RPMI7951 (cell line): ENCODE measurements at regions not wholly inside any gene's neighbourhood (a gene's known extent, or its start where the extent isn't known, plus 50 kb on each side); places are given as distances from the start of the nearest gene placed in this dataset.

ENCODE experiments used
- DNase-seq: peaks from one replicate; pipeline ENCODE4 v3.0.0-alpha.2; 2012; ENCODE audit warnings: low read depth

DNA sequence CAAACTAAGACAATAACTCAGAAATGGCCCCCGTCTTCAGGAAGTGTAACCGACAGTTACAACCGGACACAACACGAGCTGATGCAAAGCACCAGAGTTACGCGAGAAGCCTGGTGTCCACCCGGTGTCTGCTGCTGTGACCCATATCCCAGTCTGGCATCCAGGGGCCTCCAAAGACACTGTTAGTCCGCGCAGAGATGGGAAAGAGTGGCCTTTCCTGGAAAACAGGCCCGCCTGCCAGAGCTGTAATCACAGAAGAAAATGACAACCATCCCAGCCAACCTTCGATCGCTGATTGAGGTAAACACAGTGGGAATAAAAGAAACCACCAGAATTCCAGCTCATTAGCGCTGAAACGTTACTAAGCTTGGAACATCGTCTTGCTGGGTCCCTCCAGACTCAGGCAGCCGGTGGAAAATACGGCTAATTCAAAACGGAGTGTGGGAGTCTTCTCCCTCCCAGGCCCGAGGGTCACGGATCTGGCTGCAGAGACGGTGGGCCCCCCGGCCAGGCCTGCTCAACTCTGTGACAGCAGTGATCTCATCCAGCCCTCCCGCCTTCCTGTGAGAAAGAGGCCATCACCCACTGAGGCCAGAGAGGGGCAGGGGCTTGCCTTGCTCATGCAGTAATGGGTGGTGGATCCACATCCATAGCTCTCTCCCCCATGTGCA is 273.9 kb upstream of the RTL1 start:
- no peak for DNase-seq

- no peak for DNase-seq
Measured at GRCh38 chr14:101178184-101179072, 274.9 kb upstream of the RTL1 start.

DNA sequence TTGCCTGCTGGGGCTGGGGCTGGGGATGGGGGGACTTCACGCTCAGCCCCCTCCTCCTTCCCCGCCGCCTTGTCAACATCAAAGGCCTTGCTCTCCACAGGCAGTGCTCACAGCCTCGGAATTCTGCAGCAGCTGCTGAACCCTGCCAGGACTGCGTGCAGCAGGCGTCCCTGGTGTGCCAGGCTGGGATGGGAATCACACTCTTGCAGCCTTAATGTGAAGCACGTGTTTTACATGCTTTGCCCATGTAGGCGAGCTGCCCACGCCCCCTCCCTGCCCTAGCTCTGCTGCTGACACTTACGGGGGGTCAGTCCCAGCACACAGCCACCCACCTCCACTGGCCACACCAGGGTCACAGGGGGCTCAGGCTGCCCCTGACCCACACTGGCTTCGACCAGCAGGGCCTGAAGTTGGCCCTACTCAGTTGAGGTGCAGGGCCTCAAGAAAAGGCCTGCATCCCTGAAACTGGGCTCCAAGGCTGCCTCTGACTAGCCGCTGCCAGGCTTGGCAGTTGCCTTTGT is 276.2 kb upstream of the RTL1 start:
- DNase-seq = no peak

- DNase-seq = no peak
Measured at GRCh38 chr14:101181446-101182313, 278.2 kb upstream of the RTL1 start.

DNA sequence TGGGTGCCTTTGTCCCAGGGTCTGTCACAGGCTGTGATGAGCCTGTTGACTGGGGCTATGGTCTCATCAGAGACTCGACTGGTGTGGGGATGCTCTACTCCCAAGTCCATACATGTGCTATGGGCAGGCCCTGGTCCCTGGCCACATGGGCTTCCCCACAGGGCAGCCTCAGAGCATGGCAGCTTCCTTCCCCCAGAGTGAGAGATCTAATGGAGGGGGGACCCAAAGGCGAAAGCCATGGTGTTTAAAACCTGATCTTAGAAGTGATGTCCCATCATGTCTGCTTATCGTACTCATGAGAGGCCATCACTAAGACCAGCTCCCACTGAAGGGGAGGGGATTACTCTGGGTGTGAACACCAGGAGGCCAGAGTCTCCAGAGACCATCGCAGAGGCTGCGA is 279.0 kb upstream of the RTL1 start:
- no peak for DNase-seq

DNA sequence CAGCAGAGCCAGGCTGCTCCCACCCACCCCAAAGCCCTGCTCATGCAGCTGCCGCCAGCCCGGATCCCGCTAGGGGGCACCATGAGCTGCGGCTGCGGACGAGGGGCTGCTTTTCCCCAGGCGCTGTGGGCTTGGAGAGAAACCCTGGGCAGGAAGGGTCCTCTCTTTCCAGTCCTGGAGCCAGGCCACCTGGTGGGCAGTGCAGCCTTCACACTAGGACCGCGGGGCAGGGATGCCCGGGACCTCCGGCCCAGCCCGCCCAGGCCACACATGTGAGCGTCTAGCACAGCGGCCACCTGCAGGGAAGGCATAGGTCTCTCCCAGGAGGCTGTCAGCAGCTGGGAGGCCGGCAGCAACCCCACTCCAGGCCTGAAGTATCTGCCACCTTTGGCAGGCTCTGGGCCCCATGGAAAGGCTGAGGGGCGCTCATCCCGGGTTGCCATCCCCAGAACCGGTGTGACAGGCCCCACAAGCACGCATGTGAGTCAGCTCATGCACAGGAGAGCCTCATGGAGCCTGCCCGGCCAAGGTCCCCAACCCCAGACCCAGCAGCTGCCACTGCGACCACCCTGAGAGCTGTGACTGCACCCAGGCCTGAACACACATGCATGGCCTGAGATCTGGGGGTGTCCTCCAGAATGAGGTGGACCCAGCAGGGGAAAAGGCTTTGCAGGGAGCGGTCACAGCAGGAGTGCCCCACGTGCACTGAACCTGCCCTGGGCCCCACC is 280.0 kb upstream of the RTL1 start:
- no peak for DNase-seq

DNA sequence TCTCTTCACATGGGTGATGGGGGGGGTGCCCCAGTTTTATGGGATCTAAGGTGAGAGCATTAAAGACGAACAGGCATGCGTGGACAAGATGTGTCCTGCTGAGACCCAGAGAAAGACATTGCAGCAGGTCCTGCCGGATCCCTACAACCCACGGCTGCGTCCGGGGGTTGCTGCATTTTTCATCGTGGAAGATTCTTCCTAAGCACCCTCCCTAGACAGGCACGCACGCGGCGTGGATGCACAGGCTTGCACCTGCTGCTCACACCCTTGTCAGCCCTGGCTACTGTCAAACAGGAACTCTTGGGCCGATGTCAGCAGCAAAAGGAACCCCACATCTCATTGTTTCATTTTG is 280.6 kb upstream of the RTL1 start:
- no peak for DNase-seq

DNA sequence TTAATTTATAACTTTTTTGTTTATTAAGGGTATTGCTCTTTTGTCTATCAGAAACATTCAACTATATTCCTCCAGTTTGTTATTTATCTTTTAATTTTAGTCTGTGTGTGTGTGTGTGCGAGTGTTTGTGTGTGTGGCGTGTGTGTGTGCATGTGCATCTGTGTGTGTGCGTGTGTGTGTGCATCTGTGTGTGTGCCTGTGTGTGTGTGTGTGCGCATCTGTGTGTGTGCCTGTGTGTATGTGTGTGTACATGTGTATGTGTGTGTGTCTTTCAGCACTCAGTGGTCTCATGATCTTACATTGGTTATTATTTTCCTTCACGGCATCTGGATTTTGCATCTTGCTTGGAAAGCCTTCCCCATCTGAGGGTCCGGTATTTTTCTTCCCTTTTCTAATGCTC is 281.1 kb upstream of the RTL1 start:
- DNase-seq = no peak

DNA sequence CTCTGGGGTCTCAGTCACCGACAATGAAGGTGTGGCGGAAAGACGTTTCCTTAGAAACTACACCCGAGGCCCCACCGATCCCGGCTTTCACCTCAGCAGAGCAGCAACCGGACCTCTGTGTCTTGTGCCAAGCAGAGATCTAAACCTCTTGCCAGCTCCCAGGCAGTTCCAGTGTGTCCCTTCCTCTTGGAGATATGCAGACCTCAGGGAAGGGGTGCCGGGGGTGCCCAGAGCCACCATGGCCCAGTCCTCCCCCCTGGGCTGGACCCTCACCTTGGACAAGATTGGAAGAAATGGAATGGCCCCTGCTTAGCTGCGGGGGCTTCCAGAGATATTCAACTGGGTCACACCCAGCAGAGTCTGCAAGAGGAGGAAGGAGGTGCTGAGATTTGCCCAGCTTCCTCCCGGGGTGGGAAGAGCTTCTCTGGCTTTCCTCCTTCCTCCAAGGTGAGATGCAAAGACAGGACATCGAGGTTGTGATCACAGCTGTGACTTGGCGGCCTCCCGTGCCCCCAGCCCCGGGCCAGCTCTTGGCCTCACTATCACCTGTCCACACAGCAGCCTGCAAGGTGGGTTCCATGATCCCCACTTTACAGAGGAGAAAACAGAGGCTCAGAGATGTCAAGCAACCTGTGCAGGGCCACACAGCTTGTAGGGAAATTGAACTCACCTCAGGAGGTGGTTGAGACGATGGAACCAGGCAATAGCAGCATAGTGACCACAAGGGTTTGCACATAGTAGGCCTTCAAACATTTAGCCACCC is 281.7 kb upstream of the RTL1 start:
- no peak for DNase-seq

DNA sequence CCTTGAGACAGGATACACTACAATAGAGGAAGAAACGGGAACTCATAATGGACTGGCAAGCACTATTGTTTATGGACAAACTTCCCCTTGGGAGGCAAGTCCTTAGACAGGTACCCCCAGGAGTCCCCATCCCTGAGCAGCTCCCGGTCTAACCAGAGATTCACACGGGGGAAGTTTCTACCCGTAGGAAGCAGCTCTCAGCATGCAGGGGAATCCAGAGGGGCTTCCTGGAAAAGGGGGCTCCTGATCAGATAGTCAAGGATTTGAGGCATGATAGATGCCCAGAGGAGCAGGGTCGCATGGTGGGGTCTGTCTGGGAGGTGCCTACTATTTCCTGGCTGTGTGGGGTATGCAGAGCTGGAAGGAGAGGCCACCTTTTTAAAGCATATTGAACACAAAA is 282.4 kb upstream of the RTL1 start:
- no peak for DNase-seq

GRCh38 chr14:101186544-101186943 is 283.0 kb upstream of the RTL1 start:
- DNase-seq = no peak

DNA sequence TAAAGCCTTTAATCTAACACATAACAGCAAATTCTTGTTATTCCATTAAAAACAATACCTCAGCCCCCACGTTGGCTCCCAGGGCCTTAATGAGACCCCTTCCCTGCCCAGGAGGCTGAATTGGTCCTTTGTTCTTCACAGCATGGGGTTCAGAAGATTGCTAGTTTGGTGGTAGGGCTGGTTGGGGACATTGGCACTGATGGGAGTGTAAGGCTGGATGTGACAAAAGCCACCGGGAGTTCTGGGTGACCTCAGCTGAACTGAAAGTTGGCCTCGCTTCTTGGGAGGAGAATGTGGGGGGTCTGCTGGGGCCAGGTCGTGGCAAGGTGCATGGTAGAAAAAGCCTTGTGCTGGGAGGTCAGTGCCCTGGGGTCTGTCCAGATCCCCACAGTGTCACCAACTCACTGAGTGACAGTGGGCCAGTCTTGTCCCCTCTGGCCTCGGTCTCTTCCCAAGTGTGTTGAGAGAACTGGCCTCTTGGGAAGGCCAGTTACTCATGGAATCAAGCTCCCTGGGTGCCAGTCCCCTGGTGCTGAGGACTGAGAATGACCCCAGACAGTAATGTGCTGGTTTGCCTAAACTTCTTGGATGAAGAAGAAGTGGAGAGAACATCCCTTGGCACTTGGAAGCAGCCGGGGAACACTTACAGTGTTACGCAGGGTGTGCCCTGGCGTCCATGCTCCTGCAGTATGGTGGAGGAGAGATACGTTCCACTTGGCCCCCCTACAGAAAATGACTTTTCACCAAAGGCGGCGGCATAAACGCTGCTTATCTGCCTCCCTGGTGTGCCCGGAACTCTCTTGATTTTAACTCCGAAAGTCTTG is 283.7 kb upstream of the RTL1 start:
- DNase-seq = no peak

DNA sequence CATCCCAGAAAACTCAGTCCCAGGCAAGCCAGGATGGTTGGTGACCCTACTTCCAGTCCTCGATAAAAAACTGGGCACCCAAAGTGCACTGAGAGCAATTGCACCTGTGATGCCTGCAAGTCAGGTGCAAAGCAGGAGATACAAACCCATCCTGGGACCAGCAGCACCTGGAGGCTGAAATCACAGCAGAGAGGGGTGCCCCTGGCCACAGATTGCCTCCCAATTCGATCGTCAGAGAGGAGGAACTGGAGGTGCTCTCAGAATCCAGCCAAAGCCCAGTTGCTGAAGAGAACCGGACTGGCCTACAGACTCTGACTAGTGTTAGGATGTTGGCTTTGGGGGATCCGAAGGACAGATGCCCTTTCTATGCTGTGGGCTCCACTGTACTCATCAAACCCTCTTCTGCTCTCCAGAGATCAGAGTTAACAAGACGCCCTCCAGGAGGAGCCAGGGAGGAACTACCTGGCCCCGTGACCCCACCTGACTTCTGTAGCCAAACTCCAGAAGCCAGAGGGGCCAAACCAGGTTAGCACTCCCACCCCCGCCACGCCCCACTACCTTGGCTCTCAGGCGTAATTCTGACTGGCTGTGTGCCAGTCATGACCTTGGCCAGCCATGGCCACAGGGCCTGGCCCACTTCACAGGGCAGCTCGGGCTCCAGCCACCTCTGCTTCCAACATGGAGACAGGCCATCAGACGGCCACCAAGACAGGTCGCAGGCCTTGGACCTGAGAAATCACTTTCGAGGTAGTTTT is 284.5 kb upstream of the RTL1 start:
- DNase-seq = no peak

GRCh38 chr14:101188571-101188915 is 285.0 kb upstream of the RTL1 start:
- DNase-seq = no peak

DNA sequence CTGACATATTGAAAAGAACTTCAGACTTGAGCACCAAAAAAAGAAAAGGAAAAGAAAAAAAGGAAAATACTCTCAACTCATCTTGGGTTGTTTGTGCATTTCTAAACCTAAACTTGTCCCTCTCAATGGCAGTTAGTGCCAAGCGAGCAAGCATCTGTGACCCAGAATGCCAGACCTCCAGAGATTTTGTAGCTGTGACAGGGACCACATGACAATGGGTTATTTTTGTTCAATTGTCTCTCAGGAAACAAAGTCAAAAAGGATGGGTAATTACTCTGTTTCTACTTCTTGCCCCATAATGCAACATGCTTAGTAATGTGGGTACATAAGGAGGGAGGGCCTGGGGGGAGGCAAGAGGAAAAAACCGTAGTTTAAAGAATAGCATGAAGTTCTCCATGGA is 285.7 kb upstream of the RTL1 start:
- DNase-seq = no peak

GRCh38 chr14:101189962-101190560 is 286.5 kb upstream of the RTL1 start:
- DNase-seq = no peak

GRCh38 chr14:101191101-101191720 is 287.7 kb upstream of the RTL1 start:
- no peak for DNase-seq
